Bronchial epithelial cell (primary cell): ENCODE measurements at regions not wholly inside any gene's neighbourhood (a gene's known extent, or its start where the extent isn't known, plus 50 kb on each side); places are given as distances from the start of the nearest gene placed in this dataset.

Source experiments
- DNase-seq: peaks from one replicate; pipeline ENCODE4 v3.0.0-alpha.2; 2010; ENCODE audit warnings: low read depth
- FAIRE-seq: peaks from 2 replicates; lab custom pipeline; 2011; peaks lifted over from hg19 to GRCh38; lab: Jason Lieb, UNC
- H3K27me3 ChIP-seq: 2 replicates; pipeline ENCODE4 v1.5.1; 2011; ENCODE audit warnings: low read length; ENCODE audit not compliant: control insufficient read depth, insufficient read depth
- H3K36me3 ChIP-seq: 2 replicates; pipeline ENCODE4 v1.5.1; 2011; ENCODE audit warnings: low read length; ENCODE audit not compliant: control insufficient read depth, insufficient read depth
- H3K4me3 ChIP-seq: 2 replicates; pipeline ENCODE4 v1.5.1; 2011; ENCODE audit warnings: mild to moderate bottlenecking, low read depth, low read length, control low read depth
- CTCF ChIP-seq: IDR thresholded peaks from 2 replicates; pipeline ENCODE4 v1.5.1; 2011; ENCODE audit warnings: mild to moderate bottlenecking, moderate library complexity, low read length, control low read depth, inconsistent platforms; ENCODE audit not compliant: insufficient read depth, severe bottlenecking

- DNase-seq, result peak; percentile 62
- Histone ChIP-seq H3K27me3 (no peaks in the 10 kb centered on the region), H3K36me3 (no peaks in the 10 kb centered on the region), H3K4me3 (no peak overlapping the region)
- no peak for TF ChIP-seq CTCF
- no peak for FAIRE-seq
Measured at GRCh38 chr2:88818381-88818780, 126.9 kb downstream of the RPIA start.

DNA sequence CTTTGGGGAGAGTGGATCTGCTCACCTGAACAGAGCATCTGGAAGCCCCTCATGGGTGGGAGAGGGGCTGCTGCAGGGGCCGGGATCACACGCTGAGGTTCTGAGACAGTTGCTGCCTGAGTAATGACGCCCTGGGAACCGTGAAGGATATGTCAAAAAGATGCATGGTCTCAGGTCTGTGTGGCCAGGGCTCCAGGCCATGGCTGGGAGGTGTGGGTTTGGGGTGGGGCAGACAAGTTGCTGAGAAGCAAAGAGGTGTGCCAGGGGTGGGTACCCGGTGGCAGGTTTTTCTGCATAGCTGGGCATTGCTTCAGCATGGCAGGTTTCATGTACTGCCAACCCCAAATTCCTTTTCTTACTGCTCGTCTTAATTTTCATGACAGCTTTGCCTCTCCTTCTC is 133.5 kb downstream of the RPIA start:
- TF ChIP-seq CTCF, result no peak
- H3K27me3 ChIP-seq, result no peaks in the 10 kb centered on the region
- no peak overlapping the region for H3K4me3 ChIP-seq
- no peak for FAIRE-seq
- no peaks in the 10 kb centered on the region for H3K36me3 ChIP-seq
- peak; percentile 27 for DNase-seq

DNA sequence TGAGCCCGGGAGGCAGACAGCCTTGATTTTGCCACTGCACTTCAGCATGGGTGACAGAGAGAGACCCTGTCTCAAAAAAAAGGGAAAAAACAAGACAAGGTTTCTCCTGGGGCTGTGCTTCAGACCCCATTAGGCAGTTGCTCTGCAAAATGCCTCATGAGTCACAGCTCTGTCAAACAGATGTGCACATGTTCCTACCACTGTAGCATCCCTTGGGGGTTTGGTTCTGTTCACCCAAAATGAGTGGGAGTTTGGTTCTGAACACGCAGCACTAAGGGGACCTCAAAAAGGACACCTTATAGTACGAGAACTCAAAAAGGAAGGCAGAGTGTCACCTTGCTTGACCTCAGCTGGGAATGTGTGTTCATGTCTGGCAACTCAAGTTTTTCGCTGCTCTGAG is 134.9 kb downstream of the RPIA start:
- no peaks in the 10 kb centered on the region for H3K36me3 ChIP-seq
- H3K27me3 ChIP-seq, result no peaks in the 10 kb centered on the region
- peak; percentile 23 for FAIRE-seq
- no peak for TF ChIP-seq CTCF
- DNase-seq, result no peak
- H3K4me3 ChIP-seq, result no peak overlapping the region

- no peak for TF ChIP-seq CTCF
- Histone ChIP-seq H3K27me3 (no peaks in the 10 kb centered on the region), H3K36me3 (no peaks in the 10 kb centered on the region), H3K4me3 (no peak overlapping the region)
- DNase-seq, result no peak
- FAIRE-seq, result no peak
Measured at GRCh38 chr2:88827821-88828220, 136.3 kb downstream of the RPIA start.

- H3K4me3 ChIP-seq, result no peak overlapping the region
- DNase-seq (peak; percentile 28), FAIRE-seq (peak; percentile 98)
- no peaks in the 10 kb centered on the region for H3K36me3 ChIP-seq
- no peak for TF ChIP-seq CTCF
- H3K27me3 ChIP-seq, result no peaks in the 10 kb centered on the region
Measured at GRCh38 chr2:88828397-88829137, 137.1 kb downstream of the RPIA start.
